Liver (tissue), 8 donors: ENCODE measurements at regions not wholly inside any gene's neighbourhood (a gene's known extent, or its start where the extent isn't known, plus 50 kb on each side); places are given as distances from the start of the nearest gene placed in this dataset.

Experiments
- DNase-seq: peaks from one replicate; pipeline ENCODE4 v3.0.0-alpha.2; 2017; ENCODE audit warnings: low spot score
- H3K27ac ChIP-seq, 2 donors: one replicate each; pipeline ENCODE4 v1.7.0; 2013; ENCODE audit warnings: inconsistent platforms in 2 of 2, low read length in 2 of 2, control low read depth in 1 of 2, low read depth in 1 of 2, mild to moderate bottlenecking in 1 of 2
- H3K27me3 ChIP-seq, 4 donors: one replicate each; pipeline versions ENCODE4 v1.6.1 to v1.7.0; 2013; ENCODE audit warnings: low read length in 3 of 4, inconsistent platforms in 1 of 4, mild to moderate bottlenecking in 1 of 4, moderate library complexity in 1 of 4; ENCODE audit not compliant: control insufficient read depth in 4 of 4, insufficient read depth in 4 of 4
- H3K36me3 ChIP-seq, 4 donors: one replicate each; pipeline versions ENCODE4 v1.6.1 to v1.7.0; 2013; ENCODE audit warnings: low read length in 3 of 4, mild to moderate bottlenecking in 3 of 4, low read depth in 1 of 4, moderate library complexity in 1 of 4; ENCODE audit not compliant: control insufficient read depth in 4 of 4, insufficient read depth in 3 of 4
- H3K4me1 ChIP-seq, 4 donors: one replicate each; pipeline versions ENCODE4 v1.6.1 to v1.7.0; 2013; ENCODE audit warnings: low read length in 3 of 4, mild to moderate bottlenecking in 3 of 4, moderate library complexity in 1 of 4; ENCODE audit not compliant: control insufficient read depth in 4 of 4, insufficient read depth in 4 of 4
- H3K4me3 ChIP-seq, 3 donors: one replicate each; pipeline versions ENCODE4 v1.6.1 to v1.7.0; 2013; ENCODE audit warnings: low read length in 3 of 3, control low read depth in 1 of 3, low read depth in 1 of 3, mild to moderate bottlenecking in 1 of 3
- H3K9ac ChIP-seq, 2 donors: one replicate each; pipeline ENCODE4 v1.7.0; 2013; ENCODE audit warnings: low read length in 2 of 2, mild to moderate bottlenecking in 2 of 2, moderate library complexity in 2 of 2, control low read depth in 1 of 2, low read depth in 1 of 2
- H3K9me3 ChIP-seq, 4 donors: one replicate each; pipeline versions ENCODE4 v1.6.1 to v1.7.0; 2013; ENCODE audit warnings: low read length in 3 of 4; ENCODE audit not compliant: control insufficient read depth in 4 of 4
- CTCF ChIP-seq: fragments of 150-350 bp; IDR thresholded peaks from 2 replicates; pipeline ENCODE4 v1.5.1; 2017; ENCODE audit warnings: improper control_type of control experiment, low read depth, low read length; ENCODE audit not compliant: missing input control
- FOXA2 ChIP-seq: IDR thresholded peaks from 2 replicates; pipeline ENCODE4 v1.6.1; 2016; ENCODE audit warnings: antibody characterized with exemption
- GABPA ChIP-seq, 2 donors: IDR thresholded peaks in 1 of 2; conservative IDR thresholded peaks in 1 of 2; 2 replicates each; pipeline ENCODE4 v1.6.1; 2016; ENCODE audit warnings: antibody characterized with exemption in 2 of 2, mild to moderate bottlenecking in 1 of 2, moderate library complexity in 1 of 2
- HNF4A ChIP-seq, 2 donors: conservative IDR thresholded peaks; 2 replicates each; pipeline ENCODE4 v1.6.1; 2016; ENCODE audit warnings: antibody characterized with exemption in 2 of 2, mild to moderate bottlenecking in 2 of 2
- HNF4G ChIP-seq: IDR thresholded peaks from 2 replicates; pipeline ENCODE4 v1.6.1; 2016; ENCODE audit warnings: antibody characterized with exemption
- MAX ChIP-seq: IDR thresholded peaks from 2 replicates; pipeline ENCODE4 v1.6.1; 2016; ENCODE audit warnings: antibody characterized with exemption
- NR2F2 ChIP-seq: IDR thresholded peaks from 2 replicates; pipeline ENCODE4 v1.6.1; 2016; ENCODE audit warnings: antibody characterized with exemption
- REST ChIP-seq: IDR thresholded peaks from 2 replicates; pipeline ENCODE4 v1.6.1; 2016; ENCODE audit warnings: antibody characterized with exemption, mild to moderate bottlenecking
- RXRA ChIP-seq, 2 donors: IDR thresholded peaks; 2 replicates each; pipeline ENCODE4 v1.6.1; 2017 to 2018; ENCODE audit warnings: antibody characterized with exemption in 2 of 2, mild to moderate bottlenecking in 1 of 2
- SP1 ChIP-seq: IDR thresholded peaks from 2 replicates; pipeline ENCODE4 v1.6.1; 2018; ENCODE audit warnings: antibody characterized with exemption, mild to moderate bottlenecking
- TAF1 ChIP-seq: conservative IDR thresholded peaks from 2 replicates; pipeline ENCODE4 v1.6.1; 2016; ENCODE audit warnings: antibody characterized with exemption, mild to moderate bottlenecking
- YY1 ChIP-seq: IDR thresholded peaks from 2 replicates; pipeline ENCODE4 v1.6.1; 2016; ENCODE audit warnings: antibody characterized with exemption, mild to moderate bottlenecking
- ZBTB33 ChIP-seq: IDR thresholded peaks from 2 replicates; pipeline ENCODE4 v1.6.1; 2016; ENCODE audit warnings: antibody characterized with exemption
- WGBS: extraction: QIAGEN DNeasy Blood & Tissue Kit; methylation state at CpG from one replicate; pipeline ENCODE4 v1.1.7; 2013; 5-methylcytosine and 5-hydroxymethylcytosine counted together
- donor health status: healthy.
- donor health status: healthy.
- donor health status: healthy.
- donor health status: healthy.
- donor health status: healthy.

- DNase-seq: no peak
- no peak overlapping the region for H3K4me3 ChIP-seq
- no peaks in the 10 kb centered on the region for H3K36me3 ChIP-seq
- peaks cover 0 to 4% (median 2%) of the 10 kb centered on the region in 4 donors for H3K4me1 ChIP-seq
- no peak overlapping the region for H3K27ac ChIP-seq
- H3K27me3 ChIP-seq: no peaks in the 10 kb centered on the region
- H3K9ac ChIP-seq: no peak overlapping the region
- H3K9me3 ChIP-seq: peaks cover 0 to 2% (median 0%) of the 10 kb centered on the region in 4 donors
- no peak for TF ChIP-seq RXRA (IDR thresholded peaks at IDR 0.05)
These were observed 233.4 kb downstream of the GPR37 start for GRCh38 chr7:124532166-124532565.

- no peaks in the 10 kb centered on the region for H3K9me3 ChIP-seq
- no peaks in the 10 kb centered on the region for H3K4me1 ChIP-seq
- DNase-seq: no peak
- no peaks in the 10 kb centered on the region for H3K27me3 ChIP-seq
- H3K27ac ChIP-seq: no peak overlapping the region
- TF ChIP-seq ZBTB33 (no peak), FOXA2 (no peak), GABPA (IDR thresholded peaks at IDR 0.05 in 1 of 2, conservative IDR thresholded peaks at IDR 0.05 in 1 of 2) (no peak), NR2F2 (no peak), TAF1 (no peak), CTCF (no peak), REST (no peak), HNF4G (no peak)
- no peak overlapping the region for H3K4me3 ChIP-seq
- H3K36me3 ChIP-seq: no peaks in the 10 kb centered on the region
- H3K9ac ChIP-seq: no peak overlapping the region
These were observed 248.7 kb downstream of the GPR37 start for GRCh38 chr7:124516911-124517310.

GRCh38 chr7:124515106-124515830 is 250.3 kb downstream of the GPR37 start:
- Histone ChIP-seq H3K9ac (no peak overlapping the region), H3K36me3 (no peaks in the 10 kb centered on the region), H3K27me3 (no peaks in the 10 kb centered on the region), H3K4me1 (no peaks in the 10 kb centered on the region), H3K9me3 (no peaks in the 10 kb centered on the region), H3K4me3 (no peak overlapping the region), H3K27ac (no peak overlapping the region)
- WGBS: 70% methylated on average over 4 of the region's 4 CpGs
- no peak for DNase-seq
- TF ChIP-seq YY1 (no peak), CTCF (no peak), HNF4A (conservative IDR thresholded peaks at IDR 0.05) (no peak), ZBTB33 (no peak), SP1 (no peak), MAX (no peak)
